HCT116 (cell line): ENCODE measurements at regions not wholly inside any gene's neighbourhood (a gene's known extent, or its start where the extent isn't known, plus 50 kb on each side); places are given as distances from the start of the nearest gene placed in this dataset.

Source experiments
- ATAC-seq: fragments of 200-7000 bp; cut with Tn5 transposase; 2 replicates; pipeline ENCODE4 v1.9.1; 2020; ENCODE audit warnings: mild to moderate bottlenecking, moderate library complexity
- BruUV-seq: library from RNA; stranded (reverse); fragments of 400-500 nt; replicated peaks from 2 replicates; lab custom pipeline; 2021; lab: Mats Ljungman, UMichigan
- CTCF ChIA-PET: fragments of 300-600 bp; sonication (Branson Sonifier 250); formaldehyde crosslinking; loops from one replicate; lab custom pipeline; 2021; ENCODE audit warnings: antibody characterized with exemption; lab: Charles Lee
- POLR2A ChIA-PET: fragments of 300-600, 350-600 bp; sonication (Branson Sonifier 250); formaldehyde crosslinking; loops from one replicate; lab custom pipeline; 2021; ENCODE audit warnings: antibody characterized with exemption; lab: Charles Lee
- RAD21 ChIA-PET, 2 experiments: fragments of 300-600 bp; sonication (Branson Sonifier 250); formaldehyde crosslinking; loops; one replicate each; lab custom pipeline; 2023; ENCODE audit warnings: low total read pairs in 2 of 2; ENCODE audit not compliant: uncharacterized antibody in 2 of 2, unreplicated experiment in 2 of 2, low non-redundant PET in 1 of 2; lab: Charles Lee
- DNase-seq: peaks from one replicate; pipeline ENCODE4 v3.0.0-alpha.2; 2010; ENCODE audit warnings: low read depth, low spot score
- H2AFZ ChIP-seq: fragments of 200-600 bp; shearing (Covaris generic), sonication (generic); 2 replicates; pipeline ENCODE4 v1.6.1; 2017; ENCODE audit warnings: low read depth, mixed run types, mixed read lengths, antibody characterized with exemption, low read length; ENCODE audit not compliant: poor library complexity, severe bottlenecking
- H3K27ac ChIP-seq: 2 replicates; pipeline ENCODE4 v1.5.1; 2012; ENCODE audit warnings: low read depth, low read length
- H3K27me3 ChIP-seq: fragments of 200-600 bp; sonication (generic); 2 replicates; pipeline ENCODE4 v1.6.1; 2016; ENCODE audit warnings: mixed run types, low read length, mixed read lengths; ENCODE audit not compliant: insufficient read depth
- H3K36me3 ChIP-seq, 2 experiments: fragments of 200-500 bp in 1 of 2; fragments of 200-600 bp in 1 of 2; sonication (Bioruptor generic) in 1 of 2; sonication (generic) in 1 of 2; 2 replicates each; pipeline versions ENCODE4 v1.5.1 to v1.6.1; 2014 to 2016; ENCODE audit warnings: low read length in 2 of 2, inconsistent platforms in 1 of 2, mixed read lengths in 1 of 2, mixed run types in 1 of 2; ENCODE audit not compliant: insufficient read depth in 2 of 2, control insufficient read depth in 1 of 2
- H3K4me1 ChIP-seq, 2 experiments: fragments of 200-600 bp in 1 of 2; sonication (generic) in 1 of 2; 2 replicates each; pipeline versions ENCODE4 v1.5.1 to v1.6.1; 2012 to 2017; ENCODE audit warnings: low read length in 2 of 2, inconsistent platforms in 1 of 2, mild to moderate bottlenecking in 1 of 2, mixed read lengths in 1 of 2, mixed run types in 1 of 2, moderate library complexity in 1 of 2; ENCODE audit not compliant: insufficient read depth in 2 of 2, control insufficient read depth in 1 of 2
- H3K4me2 ChIP-seq: fragments of 200-600 bp; sonication (generic); 2 replicates; pipeline ENCODE4 v1.6.1; 2017; ENCODE audit warnings: mixed run types, low read length, mixed read lengths
- H3K4me3 ChIP-seq, 2 experiments: fragments of 200-600 bp in 1 of 2; sonication (generic) in 1 of 2; replicated peaks in 1 of 2; 2 replicates each; pipeline ENCODE4 v1.5.1; 2011 to 2016; ENCODE audit warnings: low read length in 2 of 2, control low read depth in 1 of 2, low read depth in 1 of 2, mild to moderate bottlenecking in 1 of 2, mixed read lengths in 1 of 2, mixed run types in 1 of 2
- H3K79me2 ChIP-seq: fragments of 200-600 bp; sonication (generic); 2 replicates; pipeline ENCODE4 v1.6.1; 2017; ENCODE audit warnings: mild to moderate bottlenecking, mixed run types, low read length, moderate library complexity, mixed read lengths; ENCODE audit not compliant: insufficient read depth
- H3K9ac ChIP-seq: fragments of 200-600 bp; sonication (generic); 2 replicates; pipeline ENCODE4 v1.6.1; 2016; ENCODE audit warnings: low read length, mixed read lengths
- H3K9me2 ChIP-seq: fragments of 200-600 bp; sonication (generic), shearing (Covaris generic); 2 replicates; pipeline ENCODE4 v1.6.1; 2017; ENCODE audit warnings: mixed run types, mild to moderate bottlenecking, moderate library complexity; ENCODE audit not compliant: insufficient read depth
- H3K9me3 ChIP-seq, 2 experiments: fragments of 200-500 bp in 1 of 2; fragments of 200-600 bp in 1 of 2; sonication (Bioruptor generic) in 1 of 2; sonication (generic) in 1 of 2; 2 replicates each; pipeline ENCODE4 v1.6.1; 2014 to 2017; ENCODE audit warnings: low read length in 2 of 2, mixed read lengths in 2 of 2, inconsistent platforms in 1 of 2, low read depth in 1 of 2, mild to moderate bottlenecking in 1 of 2, mixed run types in 1 of 2, moderate library complexity in 1 of 2; ENCODE audit not compliant: control insufficient read depth in 1 of 2, insufficient read depth in 1 of 2
- H4K20me1 ChIP-seq: fragments of 200-600 bp; sonication (generic), shearing (Covaris generic); 2 replicates; pipeline ENCODE4 v1.6.1; 2017; ENCODE audit warnings: mixed run types, mild to moderate bottlenecking, moderate library complexity; ENCODE audit not compliant: insufficient read depth
- CBX3 ChIP-seq: IDR thresholded peaks from 2 replicates; pipeline ENCODE4 v1.6.1; 2012; ENCODE audit warnings: low read depth
- CEBPB ChIP-seq: IDR thresholded peaks from 2 replicates; pipeline ENCODE4 v1.6.1; 2012; ENCODE audit warnings: low read depth
- CTCF ChIP-seq, 3 experiments: fragments of 200-600 bp in 1 of 3; sonication (generic) in 1 of 3; IDR thresholded peaks in 2 of 3; conservative IDR thresholded peaks in 1 of 3; 2 replicates each; pipeline ENCODE4 v1.5.1; 2012 to 2017; ENCODE audit warnings: low read depth in 2 of 3, low read length in 2 of 3, antibody characterized with exemption in 1 of 3, borderline replicate concordance in 1 of 3, control low read depth in 1 of 3, mild to moderate bottlenecking in 1 of 3, mixed read lengths in 1 of 3, mixed run types in 1 of 3, moderate library complexity in 1 of 3; ENCODE audit not compliant: insufficient read depth in 1 of 3
- ELF1 ChIP-seq: IDR thresholded peaks from 2 replicates; pipeline ENCODE4 v1.6.1; 2012; ENCODE audit warnings: low read depth, borderline replicate concordance
- MAX ChIP-seq: IDR thresholded peaks from 2 replicates; pipeline ENCODE4 v1.6.1; 2012
- POLR2A ChIP-seq: IDR thresholded peaks from 2 replicates; pipeline ENCODE4 v1.7.0; 2011; ENCODE audit warnings: borderline replicate concordance; ENCODE audit not compliant: insufficient read depth, insufficient read length; ENCODE audit errors: extremely low read depth
- RAD21 ChIP-seq: IDR thresholded peaks from 2 replicates; pipeline ENCODE4 v1.6.1; 2012; ENCODE audit warnings: low read depth, mild to moderate bottlenecking
- REST ChIP-seq: IDR thresholded peaks from 2 replicates; pipeline ENCODE4 v1.6.1; 2012; ENCODE audit warnings: low read depth
- ZBTB33 ChIP-seq: IDR thresholded peaks from 2 replicates; pipeline ENCODE4 v1.6.1; 2011; ENCODE audit warnings: mild to moderate bottlenecking, low read length, moderate library complexity; ENCODE audit not compliant: insufficient replicate concordance; ENCODE audit errors: extremely low read depth
- intact Hi-C: fragments of 100-400 bp; cut with micrococcal nuclease; formaldehyde crosslinking; loops from 2 replicates; pipeline ENCODE4 v1.10.0; 2022

- Histone ChIP-seq H2AFZ (no peak overlapping the region), H3K36me3 (no peaks in the 10 kb centered on the region), H3K9me2 (no peaks in the 10 kb centered on the region), H3K27ac (no peak overlapping the region), H3K4me2 (no peak overlapping the region), H3K9ac (no peak overlapping the region), H3K4me1 (no peaks in the 10 kb centered on the region), H3K27me3 (peaks cover 15% of the 10 kb centered on the region), H4K20me1 (no peaks in the 10 kb centered on the region), H3K79me2 (no peaks in the 10 kb centered on the region), H3K9me3 (no peaks in the 10 kb centered on the region), H3K4me3 (no peak overlapping the region)
- no TSS peak for BruUV-seq
- DNase-seq (peak; percentile 54), ATAC-seq (peak; percentile 97)
- RAD21 ChIA-PET = interaction anchor here in 1 of 2 experiments (0.6 kb wide), 1 partner anchor 33 kb away, joined by 3 read pairs; no protein-coding TSS in a partner anchor
- POLR2A ChIA-PET = no interaction called here
- CTCF ChIA-PET = no interaction called here
- TF ChIP-seq MAX (no peak), CBX3 (0 out of 2 replicates have a peak, but pooled peaks have one; percentile 21), CTCF (IDR thresholded peaks at IDR 0.05 in 2 of 3, conservative IDR thresholded peaks at IDR 0.05 in 1 of 3; ENCODE audit: borderline replicate concordance in 1 of 3, insufficient read depth in 1 of 3, low read depth in 2 of 3, low read length in 2 of 3) (peak; percentile 79 to 86 (median 82)), RAD21 (peak; percentile 84)
- intact Hi-C loops = loop anchor here (1.0 to 2.0 kb wide), 5 partner anchors 48 to 313 kb away; no protein-coding TSS in a partner anchor
Observed at GRCh38 chr4:77385124-77385969, 220.3 kb upstream of the CXCL13 start.

- Histone ChIP-seq H3K4me1 (no peaks in the 10 kb centered on the region), H3K4me2 (no peak overlapping the region), H2AFZ (no peak overlapping the region), H3K9me3 (no peaks in the 10 kb centered on the region), H3K27ac (no peak overlapping the region), H3K9me2 (no peaks in the 10 kb centered on the region), H3K79me2 (no peaks in the 10 kb centered on the region), H4K20me1 (no peaks in the 10 kb centered on the region), H3K4me3 (no peak overlapping the region), H3K9ac (no peak overlapping the region), H3K36me3 (no peaks in the 10 kb centered on the region), H3K27me3 (no peaks in the 10 kb centered on the region)
- ChIA-PET RAD21 (no interaction called here), CTCF (no interaction called here), POLR2A (no interaction called here)
- DNase-seq (no peak), ATAC-seq (no peak)
- no TSS peak for BruUV-seq
- intact Hi-C loops = no loop called here
- no peak for TF ChIP-seq ZBTB33
- TF ChIP-seq REST = no peak
- TF ChIP-seq RAD21 = no peak
- TF ChIP-seq ELF1 = no peak
- no peak for TF ChIP-seq CEBPB
- TF ChIP-seq CBX3 = no peak
- TF ChIP-seq POLR2A = no peak
Observed at GRCh38 chr4:77393996-77394395, 211.6 kb upstream of the CXCL13 start.
